HG02870 (cell line): ENCODE measurements at regions not wholly inside any gene's neighbourhood (a gene's known extent, or its start where the extent isn't known, plus 50 kb on each side); places are given as distances from the start of the nearest gene placed in this dataset.

Experiments used
- ATAC-seq: cut with Tn5 transposase; IDR thresholded peaks from one replicate; pipeline ENCODE4 v1.9.1; 2021; ENCODE audit warnings: mild to moderate bottlenecking, moderate library complexity; ENCODE audit not compliant: unreplicated experiment

- ATAC-seq: no peak
Observed at GRCh38 chr5:63894690-63895089, 67.6 kb downstream of the HTR1A start.

GRCh38 chr5:63878788-63879187 is 83.5 kb downstream of the HTR1A start:
- no peak for ATAC-seq

- no peak for ATAC-seq
Observed at GRCh38 chr5:63877961-63878360, 84.3 kb downstream of the HTR1A start.

- no peak for ATAC-seq
Observed at GRCh38 chr5:63860379-63860778, 101.9 kb downstream of the HTR1A start.

- no peak for ATAC-seq
Observed at GRCh38 chr5:63854076-63854475, 108.2 kb downstream of the HTR1A start.

GRCh38 chr5:63843190-63843589 is 119.1 kb downstream of the HTR1A start:
- ATAC-seq: no peak

GRCh38 chr5:63837437-63837836 is 124.8 kb downstream of the HTR1A start:
- ATAC-seq: no peak

GRCh38 chr5:63831381-63831780 is 130.9 kb downstream of the HTR1A start:
- no peak for ATAC-seq

GRCh38 chr5:63825984-63826383 is 136.3 kb downstream of the HTR1A start:
- no peak for ATAC-seq

- ATAC-seq: no peak
Observed at GRCh38 chr5:63823583-63823982, 138.7 kb downstream of the HTR1A start.

GRCh38 chr5:63822614-63823013 is 139.6 kb downstream of the HTR1A start:
- ATAC-seq: no peak

- no peak for ATAC-seq
Observed at GRCh38 chr5:63820577-63820976, 141.7 kb downstream of the HTR1A start.

GRCh38 chr5:63812693-63813092 is 149.6 kb downstream of the HTR1A start:
- no peak for ATAC-seq

GRCh38 chr5:63811961-63812360 is 150.3 kb downstream of the HTR1A start:
- ATAC-seq: no peak

GRCh38 chr5:63811286-63811685 is 151.0 kb downstream of the HTR1A start:
- no peak for ATAC-seq

- no peak for ATAC-seq
Observed at GRCh38 chr5:63805151-63805550, 157.1 kb downstream of the HTR1A start.

GRCh38 chr5:63803165-63803564 is 159.1 kb downstream of the HTR1A start:
- ATAC-seq: no peak

GRCh38 chr5:63794979-63795378 is 167.3 kb downstream of the HTR1A start:
- ATAC-seq: no peak

GRCh38 chr5:63794296-63794695 is 167.9 kb downstream of the HTR1A start:
- no peak for ATAC-seq

GRCh38 chr5:63774939-63775338 is 187.3 kb downstream of the HTR1A start:
- no peak for ATAC-seq

GRCh38 chr5:63768221-63768620 is 194.0 kb downstream of the HTR1A start:
- no peak for ATAC-seq

- ATAC-seq: no peak
Observed at GRCh38 chr5:63760965-63761364, 201.3 kb downstream of the HTR1A start.

- ATAC-seq: no peak
Observed at GRCh38 chr5:63743096-63743798, 219.0 kb downstream of the HTR1A start.
